ENCODE measurements at regions not wholly inside any gene's neighbourhood (a gene's known extent, or its start where the extent isn't known, plus 50 kb on each side); places are given as distances from the start of the nearest gene placed in this dataset.

DNA sequence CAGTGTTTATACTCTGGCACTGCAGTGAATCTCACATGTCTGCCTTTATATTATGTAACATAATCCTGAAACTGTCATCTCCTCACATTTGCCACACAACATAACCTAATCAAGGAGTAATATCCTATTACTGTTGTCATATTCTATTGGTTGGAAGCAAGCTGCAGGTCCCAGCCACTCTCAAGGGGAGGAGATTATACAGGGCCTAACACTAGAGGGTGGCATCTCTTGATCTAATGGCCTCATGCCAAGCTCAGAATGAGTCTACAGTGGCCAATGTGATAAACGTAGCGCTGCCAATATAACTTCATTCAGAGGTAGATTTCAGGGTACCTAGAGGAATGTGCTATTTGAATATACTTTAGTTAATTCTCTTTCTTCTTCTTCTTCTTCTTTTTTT is 166.8 kb downstream of the BACH1 start:
- TF ChIP-seq EP300 (IDR thresholded peaks at IDR 0.05; ENCODE audit: borderline replicate concordance) (no peak), YY1 (IDR thresholded peaks at IDR 0.05; ENCODE audit: low read depth) (no peak), TEAD4 (IDR thresholded peaks at IDR 0.05) (no peak), TCF12 (IDR thresholded peaks at IDR 0.05; ENCODE audit: low read depth) (no peak), EGR1 (IDR thresholded peaks at IDR 0.05) (no peak), CREB1 (IDR thresholded peaks at IDR 0.05; ENCODE audit: low read depth) (no peak), MAX (IDR thresholded peaks at IDR 0.05) (no peak)
